Osteoblast (primary cell): ENCODE measurements at regions not wholly inside any gene's neighbourhood (a gene's known extent, or its start where the extent isn't known, plus 50 kb on each side); places are given as distances from the start of the nearest gene placed in this dataset.
A peak's percentile ranks its signal among the peaks of the same experiment; 100 is the strongest.

Experiments
- DNase-seq: peaks from one replicate; pipeline ENCODE4 v3.0.0; 2011; ENCODE audit warnings: low spot score, mixed read lengths; ENCODE audit not compliant: insufficient read length; ENCODE audit errors: missing footprints
- H2AFZ ChIP-seq: 2 replicates; pipeline ENCODE4 v1.6.0; 2011; ENCODE audit warnings: mild to moderate bottlenecking, low read length
- H3K27ac ChIP-seq: 2 replicates; pipeline ENCODE4 v1.5.1; 2011; ENCODE audit warnings: mild to moderate bottlenecking, low read depth, low read length, moderate library complexity
- H3K27me3 ChIP-seq: 2 replicates; pipeline ENCODE4 v1.6.0; 2012; ENCODE audit warnings: mild to moderate bottlenecking, control low read depth, inconsistent platforms, low read length, moderate library complexity; ENCODE audit not compliant: insufficient read depth
- H3K36me3 ChIP-seq: 2 replicates; pipeline ENCODE4 v1.5.1; 2011; ENCODE audit warnings: mild to moderate bottlenecking, low read length, control low read depth, moderate library complexity; ENCODE audit not compliant: insufficient read depth
- H3K4me1 ChIP-seq: 2 replicates; pipeline ENCODE4 v1.5.1; 2011; ENCODE audit warnings: mild to moderate bottlenecking, low read length, control low read depth, moderate library complexity; ENCODE audit not compliant: insufficient read depth
- H3K4me2 ChIP-seq: 2 replicates; pipeline ENCODE4 v1.6.0; 2011; ENCODE audit warnings: mild to moderate bottlenecking, low read length; ENCODE audit not compliant: insufficient read depth
- H3K4me3 ChIP-seq: fragments of 200-600 bp; sonication (generic); 3 replicates; pipeline ENCODE4 v1.5.1; 2012; ENCODE audit warnings: mild to moderate bottlenecking, low read length, inconsistent platforms; ENCODE audit not compliant: insufficient read depth
- H3K79me2 ChIP-seq: 2 replicates; pipeline ENCODE4 v1.6.0; 2012; ENCODE audit warnings: mild to moderate bottlenecking, low read length, control low read depth, inconsistent platforms; ENCODE audit not compliant: insufficient read depth
- H3K9me3 ChIP-seq: 2 replicates; pipeline ENCODE4 v1.5.1; 2011; ENCODE audit warnings: low read depth, low read length, control low read depth
- H4K20me1 ChIP-seq: 2 replicates; pipeline ENCODE4 v1.6.0; 2012; ENCODE audit warnings: mild to moderate bottlenecking, low read length, control low read depth; ENCODE audit not compliant: insufficient read depth
- CTCF ChIP-seq: IDR thresholded peaks from 2 replicates; pipeline ENCODE4 v1.5.1; 2011; ENCODE audit warnings: mild to moderate bottlenecking, low read depth, low read length, moderate library complexity; ENCODE audit errors: extremely low read depth

DNA sequence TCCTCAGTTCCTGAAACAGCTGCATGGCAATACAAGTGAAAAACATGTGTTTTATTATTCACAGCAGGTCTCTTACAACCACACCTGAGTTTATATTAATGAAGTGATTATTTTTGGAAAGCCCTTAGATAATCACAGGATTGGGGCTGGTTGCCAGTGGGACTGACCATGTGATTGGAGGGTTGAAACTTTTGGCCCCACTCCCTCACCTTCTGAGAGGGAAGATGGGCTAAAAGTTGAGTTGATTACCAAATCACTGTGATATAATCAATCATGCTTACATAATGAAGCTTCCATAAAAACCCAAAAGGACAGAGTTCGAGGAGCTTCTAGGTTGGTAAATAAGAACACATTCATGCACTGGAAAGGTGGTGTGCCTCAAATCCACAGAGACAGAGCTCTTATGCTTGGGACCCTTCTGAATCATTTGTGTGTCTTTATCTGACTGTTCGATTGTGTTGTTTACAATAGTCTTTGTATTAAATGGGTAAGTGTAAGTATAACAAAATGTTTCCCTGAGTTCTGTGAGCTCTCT lies 393.9 kb downstream of the RPS24 start:
- no peaks in the 10 kb centered on the region for H4K20me1 ChIP-seq
- no peak for TF ChIP-seq CTCF

DNA sequence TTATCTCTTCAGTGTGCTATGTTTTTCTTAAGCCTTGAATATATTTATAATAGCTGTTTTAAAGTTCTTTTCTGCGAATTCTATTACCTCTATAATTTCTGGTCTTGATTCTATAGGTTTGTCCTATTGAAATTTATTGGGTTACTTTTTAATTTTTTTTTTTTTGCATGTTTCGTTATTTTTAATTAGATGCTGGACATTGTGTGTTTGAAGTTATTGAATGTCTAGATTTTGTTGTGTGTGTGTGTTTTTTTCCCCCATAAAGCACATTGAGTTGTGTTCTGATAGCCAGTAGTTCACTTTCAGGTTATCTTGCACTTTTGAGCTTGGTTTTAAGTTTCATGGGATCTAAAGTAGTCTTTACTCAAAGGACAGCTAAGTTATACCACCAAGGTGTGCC lies 394.9 kb downstream of the RPS24 start:
- Histone ChIP-seq H2AFZ (no peak overlapping the region), H3K4me3 (no peak overlapping the region), H3K36me3 (no peaks in the 10 kb centered on the region), H3K27me3 (peaks cover 33% of the 10 kb centered on the region), H3K4me2 (no peak overlapping the region), H4K20me1 (no peaks in the 10 kb centered on the region), H3K9me3 (no peaks in the 10 kb centered on the region), H3K79me2 (no peaks in the 10 kb centered on the region), H3K27ac (no peak overlapping the region), H3K4me1 (no peaks in the 10 kb centered on the region)
- TF ChIP-seq CTCF: no peak
- no peak for DNase-seq

More for the DNA sequence above, 393.9 kb downstream of the RPS24 start:
- no peak for DNase-seq
- Histone ChIP-seq H3K9me3 (no peaks in the 10 kb centered on the region), H3K4me3 (no peak overlapping the region), H3K27ac (no peak overlapping the region), H3K27me3 (peaks cover 33% of the 10 kb centered on the region), H3K4me1 (no peaks in the 10 kb centered on the region), H3K79me2 (no peaks in the 10 kb centered on the region), H2AFZ (no peak overlapping the region), H3K36me3 (no peaks in the 10 kb centered on the region), H3K4me2 (no peak overlapping the region)

- TF ChIP-seq CTCF: no peak
- no peak for DNase-seq
These were observed 396.3 kb downstream of the RPS24 start for GRCh38 chr10:78429984-78430383.

GRCh38 chr10:78432583-78432982 lies 398.9 kb downstream of the RPS24 start:
- peak; percentile 39 for TF ChIP-seq CTCF
- Histone ChIP-seq H3K36me3 (no peaks in the 10 kb centered on the region), H4K20me1 (no peaks in the 10 kb centered on the region), H3K9me3 (no peaks in the 10 kb centered on the region), H3K27me3 (peaks cover 35% of the 10 kb centered on the region), H3K4me2 (no peak overlapping the region), H2AFZ (peak overlapping the region; percentile 61), H3K79me2 (no peaks in the 10 kb centered on the region), H3K27ac (no peak overlapping the region), H3K4me1 (no peaks in the 10 kb centered on the region), H3K4me3 (no peak overlapping the region)
- DNase-seq: no peak

More at GRCh38 chr10:78429984-78430383, 396.3 kb downstream of the RPS24 start:
- Histone ChIP-seq H3K36me3 (no peaks in the 10 kb centered on the region), H3K4me1 (no peaks in the 10 kb centered on the region), H3K79me2 (no peaks in the 10 kb centered on the region), H3K27me3 (peaks cover 37% of the 10 kb centered on the region), H3K9me3 (no peaks in the 10 kb centered on the region), H3K27ac (no peak overlapping the region), H4K20me1 (no peaks in the 10 kb centered on the region), H2AFZ (no peak overlapping the region), H3K4me2 (no peak overlapping the region), H3K4me3 (no peak overlapping the region)
